Thyroid gland (tissue), 4 donors: ENCODE measurements at regions not wholly inside any gene's neighbourhood (a gene's known extent, or its start where the extent isn't known, plus 50 kb on each side); places are given as distances from the start of the nearest gene placed in this dataset.

Experiments
- DNase-seq, 2 donors: peaks; one replicate each; pipeline ENCODE4 v3.0.0-alpha.2; 2019
- H3K27ac ChIP-seq, 3 donors: fragments of 200-600 bp; sonication (generic); 1 replicate in 2 of 3; 2 replicates in 1 of 3; pipeline ENCODE4 v1.5.1; 2016 to 2019; ENCODE audit warnings: mild to moderate bottlenecking in 1 of 3, moderate library complexity in 1 of 3
- H3K27me3 ChIP-seq: fragments of 200-600 bp; sonication (generic); one replicate; pipeline ENCODE4 v1.5.1; 2019
- H3K36me3 ChIP-seq, 2 donors: fragments of 200-600 bp; sonication (generic); one replicate each; pipeline ENCODE4 v1.5.1; 2016 to 2019
- H3K4me1 ChIP-seq, 2 donors: fragments of 200-600 bp; sonication (generic); one replicate each; pipeline ENCODE4 v1.5.1; 2017 to 2019
- H3K4me3 ChIP-seq, 3 donors: fragments of 200-600 bp; sonication (generic); replicated peaks in 1 of 3; 1 replicate in 2 of 3; 2 replicates in 1 of 3; pipeline ENCODE4 v1.5.1; 2016; ENCODE audit warnings: mild to moderate bottlenecking in 1 of 3
- H3K9me3 ChIP-seq: fragments of 200-600 bp; sonication (generic); one replicate; pipeline ENCODE4 v1.5.1; 2017
- POLR2A ChIP-seq, 2 donors: fragments of 450-650 bp; IDR thresholded peaks; one replicate each; pipeline ENCODE4 v1.6.1; 2017; ENCODE audit warnings: antibody characterized with exemption in 2 of 2, mild to moderate bottlenecking in 2 of 2, moderate library complexity in 1 of 2
- WGBS, 2 donors: methylation state at CpG; one replicate each; pipeline ENCODE4 v1.1.5; 2017; 5-methylcytosine and 5-hydroxymethylcytosine counted together
- intact Hi-C: fragments of 100-400 bp; cut with DNase I; formaldehyde crosslinking; loops from one replicate; pipeline ENCODE4 v1.15.1; 2023
- TF ChIP-seq, protein P1 (sequence below), 6 experiments: fragments of 200-600 bp in 3 of 6; fragments of 450-650 bp in 3 of 6; sonication (generic) in 3 of 6; IDR thresholded peaks; one replicate each; pipeline ENCODE4 v1.5.1; 2016 to 2019; ENCODE audit warnings: antibody characterized with exemption in 6 of 6, mild to moderate bottlenecking in 2 of 6, inconsistent platforms in 1 of 6, moderate library complexity in 1 of 6

DNA sequence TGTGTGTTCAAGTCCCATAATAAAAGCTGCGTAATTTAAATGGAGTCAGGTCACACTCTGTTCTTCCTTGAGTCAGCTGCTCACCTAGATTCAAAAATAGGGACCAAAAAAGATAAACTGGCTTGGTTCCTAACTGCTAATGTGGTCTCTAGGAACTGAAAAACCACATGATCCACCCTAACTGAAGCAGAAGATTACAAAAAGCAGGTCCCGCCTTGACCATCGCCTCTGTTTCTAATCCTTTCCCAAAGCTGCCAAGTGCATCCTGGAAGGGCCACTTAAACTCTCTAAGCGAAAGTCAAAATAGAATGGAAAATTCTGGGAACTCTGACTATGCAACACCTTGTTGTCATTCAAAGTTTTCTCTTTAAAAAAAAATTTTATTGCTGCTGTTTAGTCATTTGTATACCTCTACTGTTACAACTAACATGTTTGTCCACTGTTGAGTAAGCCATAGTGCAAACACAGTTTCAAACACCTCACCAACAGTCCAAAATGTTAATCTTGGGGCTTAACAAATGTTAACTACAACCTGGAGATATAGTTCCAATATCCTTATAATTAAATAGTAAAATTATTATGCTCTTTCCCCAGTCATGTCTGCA lies 88.9 kb upstream of the THBS1 start:
- no peak for TF ChIP-seq POLR2A (IDR thresholded peaks at IDR 0.05)
- TF ChIP-seq, protein P1, sequence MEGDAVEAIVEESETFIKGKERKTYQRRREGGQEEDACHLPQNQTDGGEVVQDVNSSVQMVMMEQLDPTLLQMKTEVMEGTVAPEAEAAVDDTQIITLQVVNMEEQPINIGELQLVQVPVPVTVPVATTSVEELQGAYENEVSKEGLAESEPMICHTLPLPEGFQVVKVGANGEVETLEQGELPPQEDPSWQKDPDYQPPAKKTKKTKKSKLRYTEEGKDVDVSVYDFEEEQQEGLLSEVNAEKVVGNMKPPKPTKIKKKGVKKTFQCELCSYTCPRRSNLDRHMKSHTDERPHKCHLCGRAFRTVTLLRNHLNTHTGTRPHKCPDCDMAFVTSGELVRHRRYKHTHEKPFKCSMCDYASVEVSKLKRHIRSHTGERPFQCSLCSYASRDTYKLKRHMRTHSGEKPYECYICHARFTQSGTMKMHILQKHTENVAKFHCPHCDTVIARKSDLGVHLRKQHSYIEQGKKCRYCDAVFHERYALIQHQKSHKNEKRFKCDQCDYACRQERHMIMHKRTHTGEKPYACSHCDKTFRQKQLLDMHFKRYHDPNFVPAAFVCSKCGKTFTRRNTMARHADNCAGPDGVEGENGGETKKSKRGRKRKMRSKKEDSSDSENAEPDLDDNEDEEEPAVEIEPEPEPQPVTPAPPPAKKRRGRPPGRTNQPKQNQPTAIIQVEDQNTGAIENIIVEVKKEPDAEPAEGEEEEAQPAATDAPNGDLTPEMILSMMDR (IDR thresholded peaks at IDR 0.05) = no peak
- WGBS, 2 donors = 68 to 72% methylated on average over 4 of the region's 4 CpGs
- Histone ChIP-seq H3K4me3 (no peak overlapping the region), H3K9me3 (no peaks in the 10 kb centered on the region), H3K27ac (no peak overlapping the region), H3K36me3 (no peaks in the 10 kb centered on the region), H3K27me3 (no peaks in the 10 kb centered on the region), H3K4me1 (no peaks in the 10 kb centered on the region)
- DNase-seq = no peak
- intact Hi-C loops = no loop called here

DNA sequence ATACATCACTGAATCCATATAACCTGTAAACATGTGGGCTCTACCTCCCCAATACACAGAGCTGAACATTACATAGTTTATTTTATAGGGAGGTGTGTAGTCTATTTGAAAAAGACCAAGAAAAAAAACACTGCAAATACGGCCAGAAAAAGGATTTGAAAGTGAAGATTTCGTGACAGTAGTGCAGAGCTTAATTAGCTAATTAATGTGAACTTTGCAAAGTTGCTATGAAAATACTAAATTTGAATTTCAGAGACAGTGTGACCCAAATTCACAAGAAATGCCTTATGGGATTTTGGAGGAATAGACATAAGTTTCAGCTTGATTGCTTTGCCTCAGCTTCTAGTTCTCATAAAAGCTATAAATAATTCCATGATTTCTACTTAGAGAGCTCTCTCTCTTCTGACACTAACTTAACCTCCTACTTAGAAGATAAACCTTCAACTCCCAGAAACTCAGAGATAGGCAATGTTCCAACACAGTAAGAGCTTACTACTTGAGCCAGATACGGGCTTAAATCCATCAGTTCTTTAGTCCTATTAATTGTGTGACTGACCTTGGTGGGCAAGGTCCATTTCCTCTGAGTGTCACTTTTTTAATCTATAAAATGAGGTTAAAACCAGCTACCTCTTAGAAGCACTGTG lies 87.3 kb upstream of the THBS1 start:
- DNase-seq = no peak
- TF ChIP-seq, protein P1 (IDR thresholded peaks at IDR 0.05) = no peak
- TF ChIP-seq POLR2A (IDR thresholded peaks at IDR 0.05) = no peak
- no peaks in the 10 kb centered on the region for H3K4me1 ChIP-seq
- H3K4me3 ChIP-seq = no peak overlapping the region
- no peak overlapping the region for H3K27ac ChIP-seq
- H3K9me3 ChIP-seq = no peaks in the 10 kb centered on the region
- intact Hi-C loops = no loop called here
- whole genome bisulfite sequencing, 2 donors = 80 to 82% methylated on average over 3 of the region's 3 CpGs
- no peaks in the 10 kb centered on the region for H3K27me3 ChIP-seq
- no peaks in the 10 kb centered on the region for H3K36me3 ChIP-seq

DNA sequence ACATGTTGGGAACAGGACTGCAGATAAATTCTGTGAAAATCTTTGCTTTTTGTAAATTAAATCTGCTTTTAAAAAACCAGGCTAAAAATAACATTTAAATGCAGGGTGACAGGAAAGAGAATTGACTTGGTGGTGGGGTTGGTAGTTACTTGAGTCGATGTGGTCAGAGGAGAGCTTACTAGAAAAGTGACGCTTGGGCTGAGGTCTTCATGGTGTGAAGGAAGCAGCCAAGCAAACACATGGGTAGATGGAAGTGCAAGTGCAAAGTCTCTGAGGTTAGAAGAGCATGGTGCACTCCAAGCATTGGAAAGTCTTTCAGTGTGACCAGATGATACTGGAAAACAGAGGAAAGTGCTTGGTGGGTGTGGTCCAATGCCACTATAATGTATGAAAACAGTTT lies 86.4 kb upstream of the THBS1 start:
- H3K4me1 ChIP-seq = no peaks in the 10 kb centered on the region
- intact Hi-C loops = no loop called here

DNA sequence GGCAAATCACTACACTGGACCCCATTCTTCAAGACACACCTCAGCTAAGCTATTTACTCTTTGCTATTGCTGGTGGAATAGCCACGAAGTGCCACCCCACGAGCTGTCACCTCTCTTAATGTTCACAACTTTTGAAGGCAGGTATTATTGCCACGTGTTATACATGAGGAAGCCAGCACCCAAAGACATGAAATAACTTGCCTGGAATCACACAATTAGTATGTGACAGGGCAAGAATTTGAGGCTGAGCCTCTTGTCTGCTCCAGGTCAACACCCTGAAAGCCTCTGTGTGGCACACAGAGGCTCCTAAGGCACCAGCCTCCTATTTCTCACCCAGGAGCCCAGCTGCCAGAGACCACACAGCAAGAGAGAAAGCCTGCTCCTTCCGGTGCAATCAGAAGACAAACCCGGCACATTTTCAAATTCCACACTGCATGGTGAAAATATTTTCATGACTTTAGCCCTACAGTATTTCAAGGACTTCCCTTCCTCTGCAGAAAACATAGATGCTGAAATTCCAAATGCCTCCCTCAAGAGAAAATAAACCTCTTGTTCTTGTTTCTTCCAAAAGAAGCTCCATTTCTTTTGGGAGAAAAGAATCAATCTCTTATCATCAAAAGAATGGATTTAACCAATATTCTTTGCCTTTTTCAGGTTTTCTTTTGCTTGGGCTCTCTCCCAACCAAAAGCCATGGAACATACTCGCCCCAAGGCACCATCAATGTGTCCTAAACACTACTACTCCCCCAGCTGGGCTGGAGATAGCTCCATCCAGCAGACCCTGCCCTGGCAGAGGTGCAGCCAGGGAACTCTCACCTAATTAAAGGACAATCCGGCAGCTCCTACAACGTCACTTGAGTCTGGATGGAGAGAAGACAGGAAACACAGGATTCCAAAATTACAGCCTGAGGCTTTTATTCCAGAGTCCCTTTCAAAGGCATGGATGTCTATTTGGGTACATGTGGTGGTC lies 84.7 kb upstream of the THBS1 start:
- TF ChIP-seq, protein P1 (IDR thresholded peaks at IDR 0.05) = no peak
- TF ChIP-seq POLR2A (IDR thresholded peaks at IDR 0.05) = no peak
- Histone ChIP-seq H3K27ac (no peak overlapping the region), H3K4me1 (no peaks in the 10 kb centered on the region), H3K4me3 (no peak overlapping the region), H3K9me3 (no peaks in the 10 kb centered on the region), H3K36me3 (no peaks in the 10 kb centered on the region), H3K27me3 (no peaks in the 10 kb centered on the region)
- WGBS, 2 donors = 72 to 73% methylated on average over 7 to 8 of the region's 8 CpGs
- intact Hi-C loops = no loop called here
- no peak for DNase-seq

More for the DNA sequence above, 86.4 kb upstream of the THBS1 start:
- Histone ChIP-seq H3K36me3 (no peaks in the 10 kb centered on the region), H3K27ac (no peak overlapping the region), H3K4me3 (no peak overlapping the region), H3K9me3 (no peaks in the 10 kb centered on the region), H3K27me3 (no peaks in the 10 kb centered on the region)
- TF ChIP-seq, protein P1 (IDR thresholded peaks at IDR 0.05) = no peak
- TF ChIP-seq POLR2A (IDR thresholded peaks at IDR 0.05) = no peak
- WGBS, 2 donors = 87 to 92% methylated on average over 2 of the region's 2 CpGs
- no peak for DNase-seq
